Osteoblast (primary cell): ENCODE measurements at regions not wholly inside any gene's neighbourhood (a gene's known extent, or its start where the extent isn't known, plus 50 kb on each side); places are given as distances from the start of the nearest gene placed in this dataset.

Experiments
- DNase-seq: peaks from one replicate; pipeline ENCODE4 v3.0.0; 2011; ENCODE audit warnings: low spot score, mixed read lengths; ENCODE audit not compliant: insufficient read length; ENCODE audit errors: missing footprints
- H2AFZ ChIP-seq: 2 replicates; pipeline ENCODE4 v1.6.0; 2011; ENCODE audit warnings: mild to moderate bottlenecking, low read length
- H3K27ac ChIP-seq: 2 replicates; pipeline ENCODE4 v1.5.1; 2011; ENCODE audit warnings: mild to moderate bottlenecking, low read depth, low read length, moderate library complexity
- H3K27me3 ChIP-seq: 2 replicates; pipeline ENCODE4 v1.6.0; 2012; ENCODE audit warnings: mild to moderate bottlenecking, control low read depth, inconsistent platforms, low read length, moderate library complexity; ENCODE audit not compliant: insufficient read depth
- H3K36me3 ChIP-seq: 2 replicates; pipeline ENCODE4 v1.5.1; 2011; ENCODE audit warnings: mild to moderate bottlenecking, low read length, control low read depth, moderate library complexity; ENCODE audit not compliant: insufficient read depth
- H3K4me1 ChIP-seq: 2 replicates; pipeline ENCODE4 v1.5.1; 2011; ENCODE audit warnings: mild to moderate bottlenecking, low read length, control low read depth, moderate library complexity; ENCODE audit not compliant: insufficient read depth
- H3K4me2 ChIP-seq: 2 replicates; pipeline ENCODE4 v1.6.0; 2011; ENCODE audit warnings: mild to moderate bottlenecking, low read length; ENCODE audit not compliant: insufficient read depth
- H3K4me3 ChIP-seq: fragments of 200-600 bp; sonication (generic); 3 replicates; pipeline ENCODE4 v1.5.1; 2012; ENCODE audit warnings: mild to moderate bottlenecking, low read length, inconsistent platforms; ENCODE audit not compliant: insufficient read depth
- H3K79me2 ChIP-seq: 2 replicates; pipeline ENCODE4 v1.6.0; 2012; ENCODE audit warnings: mild to moderate bottlenecking, low read length, control low read depth, inconsistent platforms; ENCODE audit not compliant: insufficient read depth
- H3K9me3 ChIP-seq: 2 replicates; pipeline ENCODE4 v1.5.1; 2011; ENCODE audit warnings: low read depth, low read length, control low read depth
- H4K20me1 ChIP-seq: 2 replicates; pipeline ENCODE4 v1.6.0; 2012; ENCODE audit warnings: mild to moderate bottlenecking, low read length, control low read depth; ENCODE audit not compliant: insufficient read depth
- CTCF ChIP-seq: IDR thresholded peaks from 2 replicates; pipeline ENCODE4 v1.5.1; 2011; ENCODE audit warnings: mild to moderate bottlenecking, low read depth, low read length, moderate library complexity; ENCODE audit errors: extremely low read depth

- no peaks in the 10 kb centered on the region for H3K79me2 ChIP-seq
- no peak overlapping the region for H2AFZ ChIP-seq
- no peak overlapping the region for H3K4me3 ChIP-seq
- no peak for TF ChIP-seq CTCF
- H3K27me3 ChIP-seq, result no peaks in the 10 kb centered on the region
- H3K9me3 ChIP-seq, result no peaks in the 10 kb centered on the region
- no peak overlapping the region for H3K27ac ChIP-seq
- no peaks in the 10 kb centered on the region for H3K4me1 ChIP-seq
- DNase-seq, result no peak
- H3K4me2 ChIP-seq, result no peak overlapping the region
- H3K36me3 ChIP-seq, result no peaks in the 10 kb centered on the region
- H4K20me1 ChIP-seq, result no peaks in the 10 kb centered on the region
Measured at GRCh38 chr20:51900443-51900842, 98.1 kb upstream of the SALL4 start.

- Histone ChIP-seq H3K36me3 (no peaks in the 10 kb centered on the region), H3K27ac (no peak overlapping the region), H3K4me2 (no peak overlapping the region), H3K9me3 (no peaks in the 10 kb centered on the region), H3K4me1 (no peaks in the 10 kb centered on the region), H3K79me2 (no peaks in the 10 kb centered on the region), H3K27me3 (no peaks in the 10 kb centered on the region), H3K4me3 (no peak overlapping the region), H4K20me1 (no peaks in the 10 kb centered on the region), H2AFZ (no peak overlapping the region)
- no peak for TF ChIP-seq CTCF
- no peak for DNase-seq
Measured at GRCh38 chr20:51899674-51900073, 97.4 kb upstream of the SALL4 start.

GRCh38 chr20:51898788-51899187 lies 96.5 kb upstream of the SALL4 start:
- H3K36me3 ChIP-seq, result no peaks in the 10 kb centered on the region
- no peak overlapping the region for H2AFZ ChIP-seq

GRCh38 chr20:51894619-51895018 lies 92.3 kb upstream of the SALL4 start:
- H4K20me1 ChIP-seq, result no peaks in the 10 kb centered on the region
- no peaks in the 10 kb centered on the region for H3K79me2 ChIP-seq
- H3K27ac ChIP-seq, result no peak overlapping the region
- H3K4me2 ChIP-seq, result no peak overlapping the region
- H3K4me1 ChIP-seq, result no peaks in the 10 kb centered on the region
- no peak overlapping the region for H2AFZ ChIP-seq
- H3K4me3 ChIP-seq, result no peak overlapping the region
- no peaks in the 10 kb centered on the region for H3K36me3 ChIP-seq
- no peaks in the 10 kb centered on the region for H3K9me3 ChIP-seq
- no peak for TF ChIP-seq CTCF
- peaks cover 2% of the 10 kb centered on the region for H3K27me3 ChIP-seq
- DNase-seq, result no peak

More at GRCh38 chr20:51898788-51899187, 96.5 kb upstream of the SALL4 start:
- Histone ChIP-seq H3K27me3 (no peaks in the 10 kb centered on the region), H3K79me2 (no peaks in the 10 kb centered on the region), H3K4me3 (no peak overlapping the region), H3K4me2 (no peak overlapping the region), H3K4me1 (no peaks in the 10 kb centered on the region), H3K27ac (no peak overlapping the region), H3K9me3 (no peaks in the 10 kb centered on the region), H4K20me1 (no peaks in the 10 kb centered on the region)
- DNase-seq, result no peak
- TF ChIP-seq CTCF, result no peak
